Ovary (tissue), 7 donors: ENCODE measurements at regions not wholly inside any gene's neighbourhood (a gene's known extent, or its start where the extent isn't known, plus 50 kb on each side); places are given as distances from the start of the nearest gene placed in this dataset.

Experiments used
- DNase-seq, 5 donors: peaks; one replicate each; pipeline ENCODE4 v3.0.0-alpha.2; 2019 to 2020
- H3K27ac ChIP-seq, 2 donors: fragments of 200-600 bp; one replicate each; pipeline versions ENCODE4 v1.5.1 to v1.8.0; 2019 to 2022
- H3K27me3 ChIP-seq: fragments of 200-600 bp; one replicate; pipeline ENCODE4 v1.8.0; 2022
- H3K36me3 ChIP-seq: fragments of 200-600 bp; sonication (generic); one replicate; pipeline ENCODE4 v1.5.1; 2019
- H3K4me1 ChIP-seq: one replicate; pipeline ENCODE4 v1.8.1; 2013; ENCODE audit warnings: mild to moderate bottlenecking, moderate library complexity; ENCODE audit not compliant: insufficient read depth
- H3K4me3 ChIP-seq: fragments of 200-600 bp; sonication (generic); one replicate; pipeline ENCODE4 v1.5.1; 2017
- H3K9me3 ChIP-seq, 2 donors: fragments of 200-600 bp in 1 of 2; sonication (generic) in 1 of 2; one replicate each; pipeline versions ENCODE4 v1.5.1 to v1.8.1; 2013 to 2019; ENCODE audit warnings: mild to moderate bottlenecking in 1 of 2, moderate library complexity in 1 of 2
- CTCF ChIP-seq, 3 donors: fragments of 450-650 bp in 2 of 3; fragments of 200-600 bp in 1 of 3; IDR thresholded peaks; one replicate each; pipeline versions ENCODE4 v1.5.1 to v1.8.0; 2016 to 2022; ENCODE audit warnings: antibody characterized with exemption in 3 of 3, mild to moderate bottlenecking in 1 of 3
- EP300 ChIP-seq: sonication (generic); formaldehyde crosslinking; IDR thresholded peaks from one replicate; pipeline ENCODE4 v1.6.1; 2017; ENCODE audit warnings: antibody characterized with exemption
- POLR2A ChIP-seq: fragments of 450-650 bp; IDR thresholded peaks from one replicate; pipeline ENCODE4 v1.6.1; 2017; ENCODE audit warnings: antibody characterized with exemption, mild to moderate bottlenecking, moderate library complexity
- WGBS, 3 donors: extraction: QIAGEN DNeasy Blood & Tissue Kit in 1 of 3; methylation state at CpG; one replicate each; pipeline versions ENCODE4 v1.1.5 to v1.1.7; 2013 to 2017; 5-methylcytosine and 5-hydroxymethylcytosine counted together
- intact Hi-C, 4 donors: fragments of 100-400 bp; cut with DNase I; formaldehyde crosslinking; loops; one replicate each; pipeline versions ENCODE4 v1.11.0 to v1.15.1; 2022 to 2023
- donor health status: DM: no; HTN: no; CAD: no; lungs with moderate emphysema.
- donor health status: DM: no; HTN: no; CAD: no.
- donor health status: Bipolar disorder and iron deficiency.
- donor health status: DM: no; HTN: no; CAD: no.
- donor health status: DM: yes; HTN: yes; CAD: no.

DNA sequence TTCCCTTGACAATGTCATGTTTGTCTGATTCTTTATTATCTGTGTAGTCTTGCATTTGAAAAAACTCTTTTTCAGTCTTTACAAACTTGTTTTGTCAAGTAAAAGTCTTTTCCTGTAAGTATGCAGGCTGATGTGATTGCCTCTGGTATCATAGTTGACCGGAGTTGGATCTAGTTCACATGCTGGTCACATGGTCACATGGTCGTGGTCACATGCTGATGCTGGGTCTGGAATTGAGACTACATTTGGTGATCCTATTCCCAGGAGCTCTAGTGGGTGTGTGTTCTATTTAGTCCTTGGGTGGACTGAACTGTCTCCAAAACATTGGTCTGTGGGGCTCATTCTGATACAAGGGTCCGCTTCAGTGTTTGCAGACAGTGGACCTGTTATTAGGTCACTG is 1798.8 kb upstream of the PRR20A start:
- TF ChIP-seq EP300: no peak
- H3K4me3 ChIP-seq: no peak overlapping the region
- H3K27me3 ChIP-seq: no peaks in the 10 kb centered on the region
- H3K4me1 ChIP-seq: no peaks in the 10 kb centered on the region
- no peaks in the 10 kb centered on the region for H3K36me3 ChIP-seq
- intact Hi-C loops: no loop called here
- 74 to 78% (median 75%) methylated on average over 3 of the region's 3 CpGs for WGBS, 3 donors
- DNase-seq: no peak
- H3K27ac ChIP-seq: no peak overlapping the region
- no peaks in the 10 kb centered on the region for H3K9me3 ChIP-seq

- Histone ChIP-seq H3K4me3 (no peak overlapping the region), H3K27ac (no peak overlapping the region), H3K36me3 (no peaks in the 10 kb centered on the region), H3K27me3 (no peaks in the 10 kb centered on the region), H3K9me3 (no peaks in the 10 kb centered on the region), H3K4me1 (no peaks in the 10 kb centered on the region)
- DNase-seq: no peak
- TF ChIP-seq CTCF (IDR thresholded peaks at IDR 0.05) (no peak), EP300 (no peak)
- intact Hi-C loops: no loop called here
- WGBS, 3 donors: 72 to 82% (median 80%) methylated on average over 4 of the region's 4 CpGs
Observed at GRCh38 chr13:55345224-55345623, 1795.5 kb upstream of the PRR20A start.

DNA sequence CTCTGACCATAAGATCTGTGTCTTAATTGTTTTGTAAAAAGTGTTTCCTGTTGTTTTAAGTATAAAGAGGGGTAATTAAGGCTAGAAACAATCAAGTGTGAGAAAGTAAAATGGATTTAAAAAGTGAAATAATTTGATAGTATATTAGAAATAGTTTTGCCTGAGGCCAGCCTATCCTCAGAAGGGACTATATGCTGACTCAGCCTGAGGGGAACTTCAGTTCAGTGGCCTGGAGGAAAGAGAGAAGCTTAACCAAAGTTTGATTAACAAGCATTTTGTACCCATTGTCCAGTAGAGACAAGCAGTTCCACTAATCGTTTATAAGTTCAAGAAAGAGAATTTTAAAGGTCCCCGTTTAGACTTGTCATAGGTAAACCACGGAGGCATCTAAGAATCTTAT is 1793.2 kb upstream of the PRR20A start:
- Histone ChIP-seq H3K36me3 (no peaks in the 10 kb centered on the region), H3K27me3 (no peaks in the 10 kb centered on the region), H3K27ac (no peak overlapping the region), H3K4me1 (no peaks in the 10 kb centered on the region), H3K9me3 (no peaks in the 10 kb centered on the region), H3K4me3 (no peak overlapping the region)
- intact Hi-C loops: no loop called here
- TF ChIP-seq POLR2A (no peak), CTCF (IDR thresholded peaks at IDR 0.05) (no peak), EP300 (no peak)
- DNase-seq: no peak
- 92 to 95% (median 94%) methylated on average over 3 of the region's 3 CpGs for WGBS, 3 donors

DNA sequence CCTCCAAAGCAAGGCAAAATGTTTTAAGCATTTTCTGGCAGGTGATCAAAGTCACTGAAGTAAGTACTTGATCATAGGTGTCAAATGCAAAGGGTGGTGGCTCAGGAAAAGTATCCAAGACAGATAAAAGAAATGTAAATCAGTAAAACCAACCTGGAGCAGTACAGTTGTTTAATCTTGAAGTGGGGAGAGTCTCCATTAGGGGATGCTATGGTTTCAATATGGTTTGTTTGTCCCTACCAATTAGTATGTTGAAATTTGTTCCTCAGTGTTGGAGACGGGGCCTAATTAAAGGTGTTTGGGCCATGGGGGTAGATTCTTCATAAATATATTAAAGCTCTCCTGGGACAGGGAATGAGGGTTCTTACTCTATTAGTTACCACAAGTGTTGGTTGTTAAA is 1781.7 kb upstream of the PRR20A start:
- Histone ChIP-seq H3K36me3 (no peaks in the 10 kb centered on the region), H3K27ac (no peak overlapping the region), H3K27me3 (peaks cover 2% of the 10 kb centered on the region), H3K4me3 (no peak overlapping the region), H3K4me1 (no peaks in the 10 kb centered on the region), H3K9me3 (no peaks in the 10 kb centered on the region)
- WGBS, 3 donors: 62 to 67% (median 67%) methylated on average over 1 of the region's 1 CpG
- no peak for TF ChIP-seq EP300
- no peak for TF ChIP-seq POLR2A
- TF ChIP-seq CTCF (IDR thresholded peaks at IDR 0.05): no peak
- no peak for DNase-seq
- intact Hi-C loops: no loop called here

GRCh38 chr13:55361141-55361540 is 1779.6 kb upstream of the PRR20A start:
- no peaks in the 10 kb centered on the region for H3K4me1 ChIP-seq
- H3K4me3 ChIP-seq: no peak overlapping the region
- intact Hi-C loops: no loop called here
- no peaks in the 10 kb centered on the region for H3K9me3 ChIP-seq
- H3K27me3 ChIP-seq: no peaks in the 10 kb centered on the region
- TF ChIP-seq POLR2A (no peak), CTCF (IDR thresholded peaks at IDR 0.05) (no peak), EP300 (no peak)
- no peak overlapping the region for H3K27ac ChIP-seq
- DNase-seq: no peak
- H3K36me3 ChIP-seq: no peaks in the 10 kb centered on the region
